BE2C (cell line): ENCODE measurements at regions not wholly inside any gene's neighbourhood (a gene's known extent, or its start where the extent isn't known, plus 50 kb on each side); places are given as distances from the start of the nearest gene placed in this dataset.

Source experiments
- DNase-seq: peaks from one replicate; pipeline ENCODE4 v3.0.0-alpha.2; 2020
- H3K27me3 ChIP-seq: fragments of 250-450 bp; sonication (Bioruptor Pico); 2 replicates; pipeline ENCODE4 v1.5.1; 2020; ENCODE audit warnings: mild to moderate bottlenecking
- H3K36me3 ChIP-seq: fragments of 250-450 bp; sonication (Bioruptor Pico); 2 replicates; pipeline ENCODE4 v1.5.1; 2020; ENCODE audit warnings: mild to moderate bottlenecking
- H3K4me1 ChIP-seq: fragments of 250-450 bp; sonication (Bioruptor Pico); 2 replicates; pipeline ENCODE4 v1.5.1; 2020
- H3K4me3 ChIP-seq: 2 replicates; pipeline ENCODE4 v1.5.1; 2011; ENCODE audit warnings: low read depth, low read length
- H3K9me3 ChIP-seq: fragments of 250-450 bp; sonication (Bioruptor Pico); 2 replicates; pipeline ENCODE4 v1.5.1; 2020
- CTCF ChIP-seq: IDR thresholded peaks from 2 replicates; pipeline ENCODE4 v1.5.1; 2012; ENCODE audit warnings: mild to moderate bottlenecking, low read depth, low read length

GRCh38 chr9:17936365-17936764 is 357.5 kb downstream of the SH3GL2 start:
- Histone ChIP-seq H3K9me3 (no peaks in the 10 kb centered on the region), H3K4me1 (no peaks in the 10 kb centered on the region), H3K36me3 (no peaks in the 10 kb centered on the region), H3K27me3 (no peaks in the 10 kb centered on the region; the same call in 1 of the 2 replicates), H3K4me3 (no peak overlapping the region)
- no peak for DNase-seq
- TF ChIP-seq CTCF, result no peak

GRCh38 chr9:17938035-17938655 is 359.3 kb downstream of the SH3GL2 start:
- no peaks in the 10 kb centered on the region for H3K4me1 ChIP-seq
- H3K9me3 ChIP-seq, result no peaks in the 10 kb centered on the region
- no peak overlapping the region for H3K4me3 ChIP-seq
- no peaks in the 10 kb centered on the region for H3K27me3 ChIP-seq
- no peaks in the 10 kb centered on the region for H3K36me3 ChIP-seq
- no peak for DNase-seq
- TF ChIP-seq CTCF, result no peak

- no peaks in the 10 kb centered on the region for H3K27me3 ChIP-seq
- TF ChIP-seq CTCF, result no peak
- no peaks in the 10 kb centered on the region for H3K9me3 ChIP-seq
- no peaks in the 10 kb centered on the region for H3K4me1 ChIP-seq
- DNase-seq, result no peak
- H3K4me3 ChIP-seq, result no peak overlapping the region
- no peaks in the 10 kb centered on the region for H3K36me3 ChIP-seq
Measured at GRCh38 chr9:17942498-17942897, 363.6 kb downstream of the SH3GL2 start.

- Histone ChIP-seq H3K9me3 (no peaks in the 10 kb centered on the region), H3K4me3 (no peak overlapping the region), H3K4me1 (no peaks in the 10 kb centered on the region), H3K36me3 (no peaks in the 10 kb centered on the region), H3K27me3 (no peaks in the 10 kb centered on the region)
- DNase-seq, result no peak
- TF ChIP-seq CTCF, result no peak
Measured at GRCh38 chr9:17955409-17955808, 376.5 kb downstream of the SH3GL2 start.

- DNase-seq, result no peak
- no peaks in the 10 kb centered on the region for H3K36me3 ChIP-seq
- no peak for TF ChIP-seq CTCF
- H3K27me3 ChIP-seq, result 0 out of 2 replicates have a peak, but pooled peaks cover 4% of the 10 kb centered on the region
- no peaks in the 10 kb centered on the region for H3K9me3 ChIP-seq
- no peaks in the 10 kb centered on the region for H3K4me1 ChIP-seq
- H3K4me3 ChIP-seq, result no peak overlapping the region
Measured at GRCh38 chr9:17958363-17958762, 379.5 kb downstream of the SH3GL2 start.

- peaks cover 6% of the 10 kb centered on the region; the same call in 1 of the 2 replicates for H3K27me3 ChIP-seq
- no peak for DNase-seq
- TF ChIP-seq CTCF, result no peak
Measured at GRCh38 chr9:17962747-17963146, 383.9 kb downstream of the SH3GL2 start.

More at GRCh38 chr9:17962747-17963146, 383.9 kb downstream of the SH3GL2 start:
- no peaks in the 10 kb centered on the region for H3K36me3 ChIP-seq
- no peak overlapping the region for H3K4me3 ChIP-seq
- no peaks in the 10 kb centered on the region for H3K4me1 ChIP-seq
- no peaks in the 10 kb centered on the region for H3K9me3 ChIP-seq
